ENCODE measurements at regions not wholly inside any gene's neighbourhood (a gene's known extent, or its start where the extent isn't known, plus 50 kb on each side); places are given as distances from the start of the nearest gene placed in this dataset.

- Histone ChIP-seq H3K36me3 (ENCODE audit: insufficient read depth, low read length) (no peaks in the 10 kb centered on the region), H3K4me1 (ENCODE audit: low read length) (no peaks in the 10 kb centered on the region), H3K9me3 (ENCODE audit: low read length) (peaks cover 9% of the 10 kb centered on the region; the same call in 1 of the 2 replicates), H3K27ac (ENCODE audit: low read length) (no peak overlapping the region), H3K4me2 (ENCODE audit: low read depth, low read length, poor library complexity, severe bottlenecking) (no peak overlapping the region), H3K79me2 (ENCODE audit: low read length) (no peaks in the 10 kb centered on the region), H3K9ac (ENCODE audit: low read length) (no peak overlapping the region), H3K4me3 (ENCODE audit: low read length) (no peak overlapping the region), H4K20me1 (ENCODE audit: insufficient read depth, low read depth, low read length) (no peaks in the 10 kb centered on the region), H3K27me3 (ENCODE audit: low read length) (no peaks in the 10 kb centered on the region), H3K9me2 (replicated peaks; ENCODE audit: insufficient read depth, low read length) (no peaks in the 10 kb centered on the region), H2AFZ (ENCODE audit: low read length) (no peak overlapping the region)
- DNase-seq, result no peak
Observed at GRCh38 chr12:84375449-84376170, 537.0 kb downstream of the SLC6A15 start.

GRCh38 chr12:84362552-84362897 is 550.1 kb downstream of the SLC6A15 start:
- H3K9me3 ChIP-seq (ENCODE audit: low read length), result peaks cover 6% of the 10 kb centered on the region; the same call in 1 of the 2 replicates
- H3K4me3 ChIP-seq (ENCODE audit: low read length), result no peak overlapping the region
- no peak overlapping the region for H3K9ac ChIP-seq (ENCODE audit: low read length)
- H3K4me2 ChIP-seq (ENCODE audit: low read depth, low read length, poor library complexity, severe bottlenecking), result no peak overlapping the region
- no peaks in the 10 kb centered on the region for H3K4me1 ChIP-seq (ENCODE audit: low read length)
- no peak for DNase-seq
- H3K79me2 ChIP-seq (ENCODE audit: low read length), result no peaks in the 10 kb centered on the region
- H3K36me3 ChIP-seq (ENCODE audit: insufficient read depth, low read length), result no peaks in the 10 kb centered on the region
- H4K20me1 ChIP-seq (ENCODE audit: insufficient read depth, low read depth, low read length), result no peaks in the 10 kb centered on the region
- H3K27me3 ChIP-seq (ENCODE audit: low read length), result no peaks in the 10 kb centered on the region
- H2AFZ ChIP-seq (ENCODE audit: low read length), result no peak overlapping the region
- no peaks in the 10 kb centered on the region for H3K9me2 ChIP-seq (replicated peaks; ENCODE audit: insufficient read depth, low read length)
- no peak overlapping the region for H3K27ac ChIP-seq (ENCODE audit: low read length)

- H3K4me3 ChIP-seq (ENCODE audit: low read length), result no peak overlapping the region
- no peak overlapping the region for H3K4me2 ChIP-seq (ENCODE audit: low read depth, low read length, poor library complexity, severe bottlenecking)
- no peaks in the 10 kb centered on the region for H3K36me3 ChIP-seq (ENCODE audit: insufficient read depth, low read length)
- no peaks in the 10 kb centered on the region for H3K9me2 ChIP-seq (replicated peaks; ENCODE audit: insufficient read depth, low read length)
- H3K27me3 ChIP-seq (ENCODE audit: low read length), result no peaks in the 10 kb centered on the region
- no peak overlapping the region for H2AFZ ChIP-seq (ENCODE audit: low read length)
- no peaks in the 10 kb centered on the region for H3K79me2 ChIP-seq (ENCODE audit: low read length)
- H3K9me3 ChIP-seq (ENCODE audit: low read length), result peaks cover 6% of the 10 kb centered on the region; the same call in 1 of the 2 replicates
- no peak for DNase-seq
- no peaks in the 10 kb centered on the region for H4K20me1 ChIP-seq (ENCODE audit: insufficient read depth, low read depth, low read length)
- no peak overlapping the region for H3K27ac ChIP-seq (ENCODE audit: low read length)
- no peak overlapping the region for H3K9ac ChIP-seq (ENCODE audit: low read length)
- no peaks in the 10 kb centered on the region for H3K4me1 ChIP-seq (ENCODE audit: low read length)
Observed at GRCh38 chr12:84361651-84362551, 550.7 kb downstream of the SLC6A15 start.

- H3K4me3 ChIP-seq (ENCODE audit: low read length), result no peak overlapping the region
- no peak overlapping the region for H2AFZ ChIP-seq (ENCODE audit: low read length)
- DNase-seq, result no peak
- no peaks in the 10 kb centered on the region for H3K4me1 ChIP-seq (ENCODE audit: low read length)
- no peaks in the 10 kb centered on the region for H4K20me1 ChIP-seq (ENCODE audit: insufficient read depth, low read depth, low read length)
- H3K36me3 ChIP-seq (ENCODE audit: insufficient read depth, low read length), result no peaks in the 10 kb centered on the region
- H3K27ac ChIP-seq (ENCODE audit: low read length), result no peak overlapping the region
- H3K4me2 ChIP-seq (ENCODE audit: low read depth, low read length, poor library complexity, severe bottlenecking), result no peak overlapping the region
- no peaks in the 10 kb centered on the region for H3K27me3 ChIP-seq (ENCODE audit: low read length)
- peaks cover 13% of the 10 kb centered on the region for H3K9me3 ChIP-seq (ENCODE audit: low read length)
- H3K9ac ChIP-seq (ENCODE audit: low read length), result no peak overlapping the region
- H3K9me2 ChIP-seq (replicated peaks; ENCODE audit: insufficient read depth, low read length), result no peaks in the 10 kb centered on the region
- H3K79me2 ChIP-seq (ENCODE audit: low read length), result no peaks in the 10 kb centered on the region
Observed at GRCh38 chr12:84357314-84357713, 555.3 kb downstream of the SLC6A15 start.

GRCh38 chr12:84356224-84356623 is 556.4 kb downstream of the SLC6A15 start:
- Histone ChIP-seq H3K27me3 (ENCODE audit: low read length) (no peaks in the 10 kb centered on the region), H3K9ac (ENCODE audit: low read length) (no peak overlapping the region), H3K4me1 (ENCODE audit: low read length) (no peaks in the 10 kb centered on the region), H3K9me3 (ENCODE audit: low read length) (peaks cover 13% of the 10 kb centered on the region), H3K27ac (ENCODE audit: low read length) (no peak overlapping the region), H4K20me1 (ENCODE audit: insufficient read depth, low read depth, low read length) (no peaks in the 10 kb centered on the region), H3K9me2 (replicated peaks; ENCODE audit: insufficient read depth, low read length) (no peaks in the 10 kb centered on the region), H3K4me2 (ENCODE audit: low read depth, low read length, poor library complexity, severe bottlenecking) (no peak overlapping the region), H3K4me3 (ENCODE audit: low read length) (no peak overlapping the region), H2AFZ (ENCODE audit: low read length) (no peak overlapping the region), H3K36me3 (ENCODE audit: insufficient read depth, low read length) (no peaks in the 10 kb centered on the region), H3K79me2 (ENCODE audit: low read length) (no peaks in the 10 kb centered on the region)
- DNase-seq, result no peak

GRCh38 chr12:84355561-84355960 is 557.0 kb downstream of the SLC6A15 start:
- no peak overlapping the region for H3K9ac ChIP-seq (ENCODE audit: low read length)
- no peaks in the 10 kb centered on the region for H3K36me3 ChIP-seq (ENCODE audit: insufficient read depth, low read length)
- H3K4me1 ChIP-seq (ENCODE audit: low read length), result no peaks in the 10 kb centered on the region
- no peaks in the 10 kb centered on the region for H4K20me1 ChIP-seq (ENCODE audit: insufficient read depth, low read depth, low read length)
- peaks cover 12% of the 10 kb centered on the region for H3K9me3 ChIP-seq (ENCODE audit: low read length)
- H2AFZ ChIP-seq (ENCODE audit: low read length), result no peak overlapping the region
- no peak overlapping the region for H3K4me3 ChIP-seq (ENCODE audit: low read length)
- no peak for DNase-seq
- H3K27me3 ChIP-seq (ENCODE audit: low read length), result no peaks in the 10 kb centered on the region
- no peak overlapping the region for H3K27ac ChIP-seq (ENCODE audit: low read length)
- no peak overlapping the region for H3K4me2 ChIP-seq (ENCODE audit: low read depth, low read length, poor library complexity, severe bottlenecking)
- no peaks in the 10 kb centered on the region for H3K79me2 ChIP-seq (ENCODE audit: low read length)
- H3K9me2 ChIP-seq (replicated peaks; ENCODE audit: insufficient read depth, low read length), result no peaks in the 10 kb centered on the region

GRCh38 chr12:84348582-84348981 is 564.0 kb downstream of the SLC6A15 start:
- H3K4me1 ChIP-seq (ENCODE audit: low read length), result no peaks in the 10 kb centered on the region
- H3K4me3 ChIP-seq (ENCODE audit: low read length), result no peak overlapping the region
- no peaks in the 10 kb centered on the region for H3K79me2 ChIP-seq (ENCODE audit: low read length)
- H3K9me3 ChIP-seq (ENCODE audit: low read length), result peaks cover 31% of the 10 kb centered on the region
- no peak overlapping the region for H2AFZ ChIP-seq (ENCODE audit: low read length)
- no peak overlapping the region for H3K27ac ChIP-seq (ENCODE audit: low read length)
- H3K27me3 ChIP-seq (ENCODE audit: low read length), result no peaks in the 10 kb centered on the region
- no peaks in the 10 kb centered on the region for H3K36me3 ChIP-seq (ENCODE audit: insufficient read depth, low read length)
- no peak overlapping the region for H3K9ac ChIP-seq (ENCODE audit: low read length)
- no peak for DNase-seq
- no peaks in the 10 kb centered on the region for H3K9me2 ChIP-seq (replicated peaks; ENCODE audit: insufficient read depth, low read length)
- no peak overlapping the region for H3K4me2 ChIP-seq (ENCODE audit: low read depth, low read length, poor library complexity, severe bottlenecking)
- no peaks in the 10 kb centered on the region for H4K20me1 ChIP-seq (ENCODE audit: insufficient read depth, low read depth, low read length)

GRCh38 chr12:84341467-84342193 is 571.0 kb downstream of the SLC6A15 start:
- H4K20me1 ChIP-seq (ENCODE audit: insufficient read depth, low read depth, low read length), result no peaks in the 10 kb centered on the region
- no peak overlapping the region for H3K4me2 ChIP-seq (ENCODE audit: low read depth, low read length, poor library complexity, severe bottlenecking)
- no peaks in the 10 kb centered on the region for H3K9me2 ChIP-seq (replicated peaks; ENCODE audit: insufficient read depth, low read length)
- no peak for DNase-seq
- no peaks in the 10 kb centered on the region for H3K27me3 ChIP-seq (ENCODE audit: low read length)
- peaks cover 34% of the 10 kb centered on the region for H3K9me3 ChIP-seq (ENCODE audit: low read length)
- no peak overlapping the region for H3K9ac ChIP-seq (ENCODE audit: low read length)
- no peaks in the 10 kb centered on the region for H3K4me1 ChIP-seq (ENCODE audit: low read length)
- no peak overlapping the region for H2AFZ ChIP-seq (ENCODE audit: low read length)
- no peak overlapping the region for H3K27ac ChIP-seq (ENCODE audit: low read length)
- no peaks in the 10 kb centered on the region for H3K36me3 ChIP-seq (ENCODE audit: insufficient read depth, low read length)
- H3K4me3 ChIP-seq (ENCODE audit: low read length), result no peak overlapping the region
- H3K79me2 ChIP-seq (ENCODE audit: low read length), result no peaks in the 10 kb centered on the region
